ENCODE measurements at regions not wholly inside any gene's neighbourhood (a gene's known extent, or its start where the extent isn't known, plus 50 kb on each side); places are given as distances from the start of the nearest gene placed in this dataset.

GRCh38 chr13:56903710-56904282 is 236.9 kb upstream of the PRR20A start:
- DNase-seq (ENCODE audit: low read depth), result no peak
- in situ Hi-C loops (cut with HindIII; ENCODE audit: low pct_unique_long_range_greater_than_20kb, low sequenced_read_pairs), result no loop called here

- DNase-seq (ENCODE audit: low read depth), result no peak
- in situ Hi-C loops (cut with HindIII; ENCODE audit: low pct_unique_long_range_greater_than_20kb, low sequenced_read_pairs), result no loop called here
Measured at GRCh38 chr13:56906909-56907308, 233.8 kb upstream of the PRR20A start.

GRCh38 chr13:56907766-56908165 is 233.0 kb upstream of the PRR20A start:
- no peak for DNase-seq (ENCODE audit: low read depth)
- in situ Hi-C loops (cut with HindIII; ENCODE audit: low pct_unique_long_range_greater_than_20kb, low sequenced_read_pairs), result no loop called here

GRCh38 chr13:56909896-56910600 is 230.7 kb upstream of the PRR20A start:
- in situ Hi-C loops (cut with HindIII; ENCODE audit: low pct_unique_long_range_greater_than_20kb, low sequenced_read_pairs), result no loop called here
- peak; percentile 10 for DNase-seq (ENCODE audit: low read depth)

- DNase-seq (ENCODE audit: low read depth), result no peak
- in situ Hi-C loops (cut with HindIII; ENCODE audit: low pct_unique_long_range_greater_than_20kb, low sequenced_read_pairs), result no loop called here
Measured at GRCh38 chr13:56917966-56918365, 222.8 kb upstream of the PRR20A start.

- in situ Hi-C loops (cut with HindIII; ENCODE audit: low pct_unique_long_range_greater_than_20kb, low sequenced_read_pairs), result no loop called here
- DNase-seq (ENCODE audit: low read depth), result no peak
Measured at GRCh38 chr13:56923626-56924140, 217.0 kb upstream of the PRR20A start.

- no peak for DNase-seq (ENCODE audit: low read depth)
- in situ Hi-C loops (cut with HindIII; ENCODE audit: low pct_unique_long_range_greater_than_20kb, low sequenced_read_pairs), result no loop called here
Measured at GRCh38 chr13:56924401-56924800, 216.3 kb upstream of the PRR20A start.

GRCh38 chr13:56932104-56932503 is 208.6 kb upstream of the PRR20A start:
- in situ Hi-C loops (cut with HindIII; ENCODE audit: low pct_unique_long_range_greater_than_20kb, low sequenced_read_pairs), result no loop called here

GRCh38 chr13:56953965-56954364 is 186.8 kb upstream of the PRR20A start:
- in situ Hi-C loops (cut with HindIII; ENCODE audit: low pct_unique_long_range_greater_than_20kb, low sequenced_read_pairs), result no loop called here
- DNase-seq (ENCODE audit: low read depth), result no peak

More at GRCh38 chr13:56932104-56932503, 208.6 kb upstream of the PRR20A start:
- DNase-seq (ENCODE audit: low read depth), result no peak

- in situ Hi-C loops (cut with HindIII; ENCODE audit: low pct_unique_long_range_greater_than_20kb, low sequenced_read_pairs), result no loop called here
- DNase-seq (ENCODE audit: low read depth), result no peak
Measured at GRCh38 chr13:56975647-56976046, 165.1 kb upstream of the PRR20A start.

- DNase-seq (ENCODE audit: low read depth), result no peak
Measured at GRCh38 chr13:56980856-56981255, 159.9 kb upstream of the PRR20A start.

GRCh38 chr13:56986121-56986520 is 154.6 kb upstream of the PRR20A start:
- DNase-seq (ENCODE audit: low read depth), result no peak
- in situ Hi-C loops (cut with HindIII; ENCODE audit: low pct_unique_long_range_greater_than_20kb, low sequenced_read_pairs), result no loop called here

More at GRCh38 chr13:56980856-56981255, 159.9 kb upstream of the PRR20A start:
- in situ Hi-C loops (cut with HindIII; ENCODE audit: low pct_unique_long_range_greater_than_20kb, low sequenced_read_pairs), result no loop called here

- no peak for DNase-seq (ENCODE audit: low read depth)
- in situ Hi-C loops (cut with HindIII; ENCODE audit: low pct_unique_long_range_greater_than_20kb, low sequenced_read_pairs), result no loop called here
Measured at GRCh38 chr13:56988543-56988942, 152.2 kb upstream of the PRR20A start.

- no peak for DNase-seq (ENCODE audit: low read depth)
- in situ Hi-C loops (cut with HindIII; ENCODE audit: low pct_unique_long_range_greater_than_20kb, low sequenced_read_pairs), result no loop called here
Measured at GRCh38 chr13:57003682-57004081, 137.0 kb upstream of the PRR20A start.

- no peak for DNase-seq (ENCODE audit: low read depth)
- in situ Hi-C loops (cut with HindIII; ENCODE audit: low pct_unique_long_range_greater_than_20kb, low sequenced_read_pairs), result no loop called here
Measured at GRCh38 chr13:57017357-57017756, 123.4 kb upstream of the PRR20A start.

GRCh38 chr13:57018915-57019314 is 121.8 kb upstream of the PRR20A start:
- in situ Hi-C loops (cut with HindIII; ENCODE audit: low pct_unique_long_range_greater_than_20kb, low sequenced_read_pairs), result no loop called here
- no peak for DNase-seq (ENCODE audit: low read depth)

- in situ Hi-C loops (cut with HindIII; ENCODE audit: low pct_unique_long_range_greater_than_20kb, low sequenced_read_pairs), result no loop called here
- no peak for DNase-seq (ENCODE audit: low read depth)
Measured at GRCh38 chr13:57030671-57031070, 110.0 kb upstream of the PRR20A start.

GRCh38 chr13:57036290-57036689 is 104.4 kb upstream of the PRR20A start:
- in situ Hi-C loops (cut with HindIII; ENCODE audit: low pct_unique_long_range_greater_than_20kb, low sequenced_read_pairs), result no loop called here
- no peak for DNase-seq (ENCODE audit: low read depth)

- DNase-seq (ENCODE audit: low read depth), result no peak
- in situ Hi-C loops (cut with HindIII; ENCODE audit: low pct_unique_long_range_greater_than_20kb, low sequenced_read_pairs), result no loop called here
Measured at GRCh38 chr13:57044910-57045309, 95.8 kb upstream of the PRR20A start.

Measured in Caki2 (cell line).